ENCODE measurements at regions not wholly inside any gene's neighbourhood (a gene's known extent, or its start where the extent isn't known, plus 50 kb on each side); places are given as distances from the start of the nearest gene placed in this dataset.

- TF ChIP-seq POLR2A (IDR thresholded peaks at IDR 0.05) (no peak), POLR2AphosphoS5 (IDR thresholded peaks at IDR 0.05) (no peak)
Measured at GRCh38 chr3:18964640-18965039, 183.7 kb upstream of the KCNH8 start.

All from suprapubic skin (tissue), 4 donors.